Mammary epithelial cell (primary cell): ENCODE measurements at regions not wholly inside any gene's neighbourhood (a gene's known extent, or its start where the extent isn't known, plus 50 kb on each side); places are given as distances from the start of the nearest gene placed in this dataset.

Source experiments
- EZH2 ChIP-seq: IDR thresholded peaks from 2 replicates; pipeline ENCODE4 v1.6.1; 2012; ENCODE audit warnings: low read length, inconsistent platforms, borderline replicate concordance
- TF ChIP-seq, protein P1 (sequence below), 2 donors: IDR thresholded peaks in 1 of 2; conservative IDR thresholded peaks in 1 of 2; 2 replicates each; pipeline ENCODE4 v1.5.1; 2011 to 2012; ENCODE audit warnings: inconsistent platforms in 2 of 2, low read length in 2 of 2, mild to moderate bottlenecking in 2 of 2, control low read depth in 1 of 2, low read depth in 1 of 2; ENCODE audit not compliant: insufficient read depth in 1 of 2; ENCODE audit errors: extremely low read depth in 1 of 2

DNA sequence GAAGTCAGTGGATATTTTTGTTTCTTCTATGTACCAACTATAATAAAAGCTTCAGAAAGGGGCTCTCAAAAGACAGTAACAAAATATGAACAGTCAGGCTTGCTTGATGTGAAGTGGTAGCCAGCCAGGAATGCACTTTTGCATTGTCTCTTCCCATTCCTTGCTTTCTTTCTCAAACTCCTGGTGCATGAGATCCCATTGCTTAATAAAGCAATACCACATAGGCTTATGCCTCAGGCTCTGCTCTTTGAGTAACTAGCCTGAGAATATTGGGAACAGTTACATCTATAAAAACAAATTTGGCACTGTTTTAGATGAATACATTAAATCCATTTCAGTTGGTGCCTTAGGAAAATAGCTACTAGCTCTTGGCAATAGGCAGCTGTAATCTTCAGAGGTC is 62.6 kb upstream of the ST6GAL2 start:
- TF ChIP-seq, protein P1, sequence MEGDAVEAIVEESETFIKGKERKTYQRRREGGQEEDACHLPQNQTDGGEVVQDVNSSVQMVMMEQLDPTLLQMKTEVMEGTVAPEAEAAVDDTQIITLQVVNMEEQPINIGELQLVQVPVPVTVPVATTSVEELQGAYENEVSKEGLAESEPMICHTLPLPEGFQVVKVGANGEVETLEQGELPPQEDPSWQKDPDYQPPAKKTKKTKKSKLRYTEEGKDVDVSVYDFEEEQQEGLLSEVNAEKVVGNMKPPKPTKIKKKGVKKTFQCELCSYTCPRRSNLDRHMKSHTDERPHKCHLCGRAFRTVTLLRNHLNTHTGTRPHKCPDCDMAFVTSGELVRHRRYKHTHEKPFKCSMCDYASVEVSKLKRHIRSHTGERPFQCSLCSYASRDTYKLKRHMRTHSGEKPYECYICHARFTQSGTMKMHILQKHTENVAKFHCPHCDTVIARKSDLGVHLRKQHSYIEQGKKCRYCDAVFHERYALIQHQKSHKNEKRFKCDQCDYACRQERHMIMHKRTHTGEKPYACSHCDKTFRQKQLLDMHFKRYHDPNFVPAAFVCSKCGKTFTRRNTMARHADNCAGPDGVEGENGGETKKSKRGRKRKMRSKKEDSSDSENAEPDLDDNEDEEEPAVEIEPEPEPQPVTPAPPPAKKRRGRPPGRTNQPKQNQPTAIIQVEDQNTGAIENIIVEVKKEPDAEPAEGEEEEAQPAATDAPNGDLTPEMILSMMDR (conservative IDR thresholded peaks at IDR 0.05 in 1 of 2, IDR thresholded peaks at IDR 0.05 in 1 of 2; ENCODE audit: extremely low read depth in 1 of 2, insufficient read depth in 1 of 2, low read depth in 1 of 2, low read length in 2 of 2), result no peak
- TF ChIP-seq EZH2, result no peak
